OCI-LY1 (cell line): ENCODE measurements at regions not wholly inside any gene's neighbourhood (a gene's known extent, or its start where the extent isn't known, plus 50 kb on each side); places are given as distances from the start of the nearest gene placed in this dataset.

Experiments
- CTCF ChIP-seq: fragments of 200-600 bp; sonication (generic), shearing (Covaris generic); IDR thresholded peaks from 2 replicates; pipeline ENCODE4 v1.5.1; 2017; ENCODE audit warnings: mild to moderate bottlenecking, antibody characterized with exemption, low read length, moderate library complexity, mixed read lengths
- EZH2 ChIP-seq: fragments of 200-600 bp; sonication (generic), shearing (Covaris generic); IDR thresholded peaks from 2 replicates; pipeline ENCODE4 v1.8.0; 2017; ENCODE audit warnings: borderline replicate concordance, mixed run types, mild to moderate bottlenecking, antibody characterized with exemption, low read length, moderate library complexity, mixed read lengths

DNA sequence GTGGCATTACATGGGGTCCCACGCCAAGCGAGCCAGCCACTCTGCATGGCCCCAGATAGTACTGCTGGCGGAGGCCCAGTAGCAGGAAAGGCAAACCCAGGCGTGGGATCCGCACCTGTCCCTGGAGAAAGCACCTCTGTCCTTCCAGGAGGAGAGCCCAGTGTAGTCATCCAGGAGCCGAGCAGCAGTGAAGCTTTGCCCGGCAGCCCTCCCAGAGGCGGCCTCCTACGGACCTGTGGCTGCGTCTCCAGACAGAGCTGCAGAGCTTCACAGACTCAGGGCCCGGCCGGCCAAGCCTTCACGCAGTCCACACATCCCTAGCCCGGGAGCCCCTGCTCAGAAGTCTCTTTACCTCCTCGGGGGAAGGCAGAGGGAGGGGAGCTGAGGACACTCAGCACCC is 100.8 kb upstream of the PPP1R26 start:
- TF ChIP-seq CTCF (no peak), EZH2 (no peak)
